Activated naive CD8-positive, alpha-beta T cell treated with anti-CD3 and anti-CD28 coated beads, Interleukin-2, amount 50 U/mL, for 16 hours (primary cell): ENCODE measurements at regions not wholly inside any gene's neighbourhood (a gene's known extent, or its start where the extent isn't known, plus 50 kb on each side); places are given as distances from the start of the nearest gene placed in this dataset.

Experiments
- DNase-seq: peaks from one replicate; pipeline ENCODE4 v3.0.0-alpha.2; 2020; ENCODE audit warnings: low read depth, low spot score

DNA sequence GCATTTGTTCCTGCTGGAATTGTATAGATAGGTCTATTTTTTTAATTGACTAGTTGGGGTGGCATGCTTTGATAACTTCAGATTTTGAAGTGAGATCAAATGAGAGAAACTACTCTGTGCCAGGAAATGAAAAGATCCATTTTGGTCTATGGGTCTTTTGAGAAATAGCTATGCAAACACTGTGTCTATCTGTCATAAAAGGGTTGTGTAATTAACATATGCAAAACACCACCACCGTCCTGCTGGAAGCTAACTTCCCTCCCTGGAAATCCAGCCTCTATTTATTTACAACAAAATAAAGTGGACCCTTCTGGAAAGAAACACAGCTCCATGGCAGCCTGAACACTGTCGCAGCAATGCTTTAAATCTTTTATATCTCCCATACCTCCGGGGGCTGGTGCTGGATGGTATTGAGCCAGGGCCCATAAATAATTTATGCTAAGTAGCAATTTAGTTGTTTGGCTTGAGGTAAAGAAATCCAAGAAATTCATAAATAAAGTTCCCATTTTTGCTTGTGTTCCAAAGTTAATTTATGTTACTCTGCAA is 244.2 kb upstream of the POU3F2 start:
- no peak for DNase-seq

DNA sequence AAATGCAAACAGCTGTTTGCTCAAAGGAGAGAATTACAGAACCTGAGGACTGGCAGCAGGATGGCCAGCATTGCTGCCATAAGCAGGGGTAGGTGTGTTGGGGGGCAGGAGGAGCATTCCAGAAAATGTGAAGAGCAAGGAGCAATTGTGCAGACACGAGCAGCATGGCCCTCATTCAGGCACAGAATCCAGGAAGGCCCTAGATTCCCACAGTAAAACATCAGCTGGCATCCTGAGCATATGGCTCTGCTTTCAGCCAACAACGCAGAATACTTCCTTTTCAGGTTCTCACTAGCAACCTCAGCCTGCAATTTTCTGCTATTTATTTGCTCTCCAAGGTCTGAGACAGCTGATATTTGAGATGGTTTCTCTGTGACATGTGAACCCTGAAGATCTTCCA is 243.4 kb upstream of the POU3F2 start:
- DNase-seq: no peak

DNA sequence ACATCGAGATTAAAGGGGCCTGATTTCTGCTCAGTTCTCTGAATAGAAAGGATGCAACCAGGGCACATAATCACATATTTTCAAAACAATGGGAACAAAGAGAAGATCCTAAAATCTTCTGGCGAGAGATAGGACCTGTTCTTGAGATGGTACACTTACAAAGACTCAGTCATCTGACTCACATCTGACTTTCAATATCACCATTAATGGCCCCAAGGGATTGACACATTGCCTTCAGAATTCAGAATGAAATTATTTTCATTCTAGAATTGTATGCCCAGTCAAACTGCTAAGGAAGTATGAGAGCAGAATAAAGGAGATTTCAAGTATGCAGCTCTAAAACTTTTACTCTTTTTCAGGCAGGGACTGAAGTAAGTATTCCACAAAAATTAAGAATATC is 240.7 kb upstream of the POU3F2 start:
- DNase-seq: no peak

DNA sequence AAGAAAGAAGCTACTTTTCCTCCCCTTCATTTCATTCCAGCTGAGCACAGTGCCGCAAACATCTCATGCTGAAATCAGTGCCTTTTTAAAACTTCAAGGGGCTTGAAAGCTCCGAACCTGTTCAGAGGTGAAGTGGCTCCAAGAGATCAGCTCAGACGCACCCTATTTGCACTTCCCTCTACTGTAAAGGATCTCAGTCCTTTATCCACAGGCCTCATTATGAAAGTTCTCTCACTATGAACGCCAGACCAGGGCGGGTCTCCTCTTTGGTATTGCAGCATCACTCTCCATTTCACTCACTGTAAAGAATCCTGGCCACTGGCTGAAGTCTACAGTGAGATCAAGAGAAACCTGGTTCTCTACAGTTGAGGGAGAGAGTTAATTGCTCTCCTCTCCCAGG is 232.7 kb upstream of the POU3F2 start:
- DNase-seq: no peak

DNA sequence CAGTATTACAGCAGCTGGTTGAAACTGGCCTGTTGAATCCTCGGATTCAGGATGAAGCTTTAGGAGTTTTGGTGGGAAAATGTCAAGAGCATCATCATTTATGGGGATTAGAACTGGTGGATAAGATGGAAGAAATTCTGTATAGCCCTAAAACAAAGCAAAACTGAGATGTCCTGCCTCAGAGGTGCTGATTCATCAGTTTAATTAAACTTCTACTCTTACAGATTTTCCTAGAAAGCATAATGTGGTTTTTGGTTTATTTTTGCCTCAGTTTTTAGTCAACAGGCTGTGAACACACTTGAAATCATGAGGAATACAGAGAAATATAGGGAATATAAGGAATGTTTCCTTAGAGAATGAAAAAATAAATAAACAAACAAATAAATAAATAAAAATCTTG is 228.7 kb upstream of the POU3F2 start:
- DNase-seq: no peak

DNA sequence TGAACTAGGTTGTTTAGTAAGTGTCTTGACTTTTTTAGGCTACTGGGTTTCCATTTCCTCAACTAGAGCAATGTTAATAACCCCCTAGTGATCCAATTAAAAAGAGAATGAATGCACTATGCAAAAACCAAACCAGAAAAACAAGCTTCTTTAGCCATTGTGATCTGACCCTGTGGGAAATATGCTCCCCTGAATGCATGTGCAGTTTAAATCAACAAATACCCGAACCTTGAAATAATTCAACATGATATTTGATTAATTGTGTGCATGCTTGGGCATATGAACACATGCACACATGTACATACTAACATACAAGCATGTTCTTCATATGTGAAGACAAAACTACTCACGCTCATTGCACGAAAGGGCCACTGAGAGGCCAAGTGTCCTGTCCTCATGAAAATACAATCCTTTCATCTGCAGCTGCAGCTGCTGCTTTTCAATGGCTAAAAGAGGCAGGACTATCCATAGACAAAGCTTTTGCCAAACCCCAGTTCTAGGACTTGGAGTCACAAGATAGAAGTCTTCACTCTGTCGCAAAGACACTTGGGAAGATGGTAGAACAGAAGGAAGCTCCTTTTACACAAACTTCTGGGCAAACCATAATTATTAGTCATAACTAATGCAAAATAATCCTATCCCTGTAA is 207.1 kb upstream of the POU3F2 start:
- DNase-seq: no peak

DNA sequence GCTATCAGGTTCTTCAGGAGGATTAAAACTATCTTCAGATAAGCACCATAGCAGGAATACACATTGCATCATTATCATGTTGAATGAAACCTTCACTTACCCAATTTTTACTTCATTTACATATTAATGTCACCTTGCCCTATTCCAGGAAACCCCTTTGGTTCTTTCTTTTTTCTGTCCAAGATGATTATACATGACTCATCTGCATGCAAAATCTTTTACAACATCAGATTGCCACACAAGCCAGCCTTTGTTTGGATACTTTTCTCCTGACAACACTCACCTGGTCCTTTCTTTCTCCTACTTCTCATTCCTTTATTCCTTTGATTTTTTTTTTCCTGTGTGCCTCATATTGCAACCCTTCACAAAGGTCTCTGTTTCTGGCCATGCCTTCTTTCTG is 200.5 kb upstream of the POU3F2 start:
- no peak for DNase-seq

DNA sequence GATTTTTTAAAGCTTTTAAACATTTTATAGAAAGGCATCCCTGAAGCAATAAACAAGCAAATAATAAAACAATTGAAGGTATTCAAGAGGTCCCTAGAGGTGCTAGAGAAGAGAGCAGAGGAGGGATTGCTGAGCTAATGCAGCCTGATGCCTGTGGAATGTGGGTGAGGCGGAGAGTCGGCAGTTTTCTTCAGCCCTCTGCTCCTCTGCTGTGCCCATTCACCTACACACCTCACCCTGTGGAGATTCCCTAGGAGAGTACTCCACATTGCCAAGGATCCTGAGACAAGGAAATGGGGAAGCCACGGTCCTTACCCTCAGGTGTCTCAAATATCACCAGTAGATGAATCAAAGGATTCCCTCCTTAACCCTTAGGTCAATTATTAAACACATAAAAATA is 199.8 kb upstream of the POU3F2 start:
- DNase-seq: no peak

DNA sequence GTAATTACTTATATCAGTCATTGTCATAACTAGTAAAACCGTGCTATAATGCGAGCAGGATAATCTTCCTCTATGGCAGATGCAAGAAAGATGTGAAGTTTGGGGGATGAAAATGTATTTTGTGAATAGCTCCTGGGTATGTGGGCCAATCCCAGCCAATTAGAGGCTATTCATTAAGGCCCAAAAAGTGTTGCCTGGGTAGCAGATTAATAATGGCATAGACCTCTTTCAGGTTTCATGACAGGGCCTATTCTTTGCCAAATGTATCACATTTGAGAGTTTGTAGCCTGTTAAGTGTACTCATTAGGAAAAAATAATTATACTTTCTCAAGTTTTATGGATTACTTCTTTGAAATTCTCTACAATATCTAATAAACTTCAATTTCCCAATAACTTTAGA is 199.2 kb upstream of the POU3F2 start:
- no peak for DNase-seq

DNA sequence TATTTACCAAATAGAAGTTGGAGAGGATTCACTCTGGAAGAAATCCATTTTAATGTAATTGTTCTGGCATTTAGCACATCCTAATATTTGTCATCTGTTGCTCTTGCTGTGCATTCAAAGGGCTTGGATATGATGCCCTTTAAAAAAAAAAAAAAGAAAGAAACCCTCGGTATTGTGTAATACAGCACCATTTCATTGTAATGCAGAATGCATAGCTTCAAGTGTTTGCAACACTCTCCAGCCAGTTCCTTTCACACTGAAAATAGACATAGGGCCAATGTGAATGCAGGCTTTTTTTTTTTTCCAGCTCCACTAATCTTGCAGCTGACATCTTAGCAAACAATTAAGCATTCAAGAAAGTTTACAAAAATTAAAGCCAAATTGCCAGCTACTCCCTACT is 197.4 kb upstream of the POU3F2 start:
- DNase-seq: no peak

DNA sequence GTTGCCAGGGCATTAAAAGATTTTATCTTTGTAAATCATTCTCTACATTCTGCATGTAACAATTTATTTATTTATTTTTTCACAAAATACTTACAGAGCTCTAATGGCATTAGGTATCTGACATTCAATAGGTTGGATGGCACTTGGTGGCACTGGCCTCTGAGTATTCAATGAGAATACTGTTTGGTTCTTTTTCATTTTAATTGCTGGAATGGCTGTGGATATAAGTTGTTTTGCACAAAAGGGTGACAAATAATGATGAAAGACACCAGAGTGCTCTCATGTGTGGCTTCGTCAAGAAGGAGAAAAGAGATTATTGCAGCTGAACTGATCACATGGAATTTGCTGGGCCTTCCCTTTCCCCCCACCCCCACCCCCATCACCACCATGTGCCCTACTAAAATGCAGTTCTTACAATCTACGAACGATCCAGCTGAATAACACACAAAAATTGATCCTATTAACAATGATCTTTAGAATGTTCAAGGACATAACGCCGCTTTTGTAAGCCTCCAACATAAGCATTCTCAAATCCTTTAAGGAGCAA is 195.2 kb upstream of the POU3F2 start:
- DNase-seq: no peak

DNA sequence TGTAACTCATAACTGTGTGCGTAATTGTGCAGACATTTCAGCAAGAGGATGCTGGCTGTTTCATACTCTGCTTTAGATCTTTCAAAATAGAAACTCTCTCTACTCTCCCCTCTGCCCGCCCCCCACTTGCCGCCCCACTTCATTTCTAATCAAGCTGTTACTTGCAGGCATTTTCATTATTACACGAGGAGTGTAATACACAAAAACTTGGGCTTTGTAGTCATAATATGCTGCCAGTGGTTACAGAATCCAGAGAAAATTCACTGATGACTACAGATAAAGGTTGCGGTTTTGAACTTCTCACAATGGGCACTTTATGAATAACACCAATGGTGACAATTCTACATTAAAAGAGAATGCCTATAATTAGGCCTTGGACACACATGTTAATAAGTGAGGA is 194.0 kb upstream of the POU3F2 start:
- DNase-seq: no peak

DNA sequence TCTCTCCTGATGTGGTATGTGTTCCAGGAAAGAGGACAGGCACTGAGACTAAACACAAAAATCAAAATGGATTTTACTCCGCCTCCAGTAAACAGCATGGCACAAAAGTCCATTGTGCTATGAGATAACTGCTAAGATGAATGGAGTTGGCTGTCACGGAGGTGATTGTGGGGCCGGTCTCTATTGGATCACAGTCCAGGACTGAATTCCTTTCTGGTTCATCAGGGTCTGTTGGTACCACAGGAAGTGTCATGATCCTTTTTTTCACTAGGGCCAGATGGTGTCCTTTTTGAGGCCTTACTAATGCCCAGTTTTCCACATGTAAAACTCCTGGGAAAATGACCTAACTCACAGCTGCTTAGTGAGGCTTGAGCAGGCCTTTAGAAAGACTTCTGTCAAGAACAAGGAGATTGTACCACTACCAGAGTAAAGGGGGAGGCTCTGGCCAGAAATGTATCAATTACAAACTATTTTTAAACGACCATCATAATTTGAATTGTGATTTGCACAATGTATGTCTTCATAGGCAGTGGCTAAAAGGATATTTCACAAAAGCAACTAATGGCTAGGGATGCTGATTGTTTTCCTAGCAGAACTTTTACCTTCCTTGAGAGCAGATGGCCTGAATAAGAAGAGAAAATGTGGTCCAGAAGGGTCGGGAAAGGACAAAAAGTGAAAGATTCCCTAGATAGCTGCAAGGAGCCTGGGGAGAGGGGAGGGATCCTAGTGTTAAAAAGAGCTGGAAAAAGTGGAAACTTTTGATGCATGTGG is 192.2 kb upstream of the POU3F2 start:
- no peak for DNase-seq

DNA sequence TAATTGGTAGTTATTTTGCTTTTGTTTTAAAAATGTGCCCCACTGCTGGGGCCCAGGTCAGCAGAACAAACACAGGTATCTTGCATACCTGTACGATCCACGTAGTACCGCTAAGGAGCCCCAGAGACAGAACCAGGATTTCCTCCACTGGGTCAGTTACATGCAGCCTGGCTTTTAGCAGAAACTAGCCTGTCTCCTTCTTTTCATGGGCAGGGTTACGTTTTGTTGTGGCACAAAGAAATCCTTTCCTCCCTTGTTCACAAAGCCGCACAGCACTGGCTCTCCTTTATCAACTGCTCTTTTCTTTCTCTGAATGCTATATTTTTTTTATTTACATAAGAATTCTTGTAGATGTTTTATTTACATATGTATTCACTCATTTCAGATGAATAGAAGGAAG is 190.3 kb upstream of the POU3F2 start:
- DNase-seq: no peak

DNA sequence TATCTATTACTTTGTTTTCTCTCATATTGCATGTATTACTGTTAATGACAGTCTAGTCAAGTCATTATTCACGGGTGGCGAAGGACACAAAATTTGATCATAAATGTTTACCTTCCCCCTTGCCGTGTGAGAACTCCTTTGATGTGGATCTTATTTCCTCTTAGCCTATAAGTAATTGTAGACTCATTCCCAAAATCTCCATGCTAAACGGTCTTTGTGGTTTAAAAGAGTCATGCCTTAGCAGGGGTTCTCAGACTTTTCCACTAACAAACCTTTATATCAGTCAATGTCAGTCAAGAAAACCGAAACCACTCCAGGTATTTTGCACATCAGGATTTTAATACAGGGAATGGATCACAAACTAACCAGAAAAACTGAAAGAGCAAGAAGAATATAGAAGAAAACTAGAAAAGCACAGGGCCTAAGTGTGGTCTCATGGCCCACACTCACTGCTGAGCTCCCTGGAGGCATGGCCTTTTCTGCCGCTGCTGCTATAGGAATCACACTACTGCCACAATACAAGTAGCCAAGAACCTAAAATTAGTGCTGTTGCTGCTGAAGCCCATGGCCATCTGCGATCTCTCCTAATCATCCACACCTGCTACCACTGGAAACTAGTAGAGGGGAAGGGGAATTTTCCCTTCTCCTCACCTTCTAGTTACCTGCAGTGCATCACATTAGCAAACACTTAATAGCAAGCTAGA is 186.0 kb upstream of the POU3F2 start:
- DNase-seq: no peak

DNA sequence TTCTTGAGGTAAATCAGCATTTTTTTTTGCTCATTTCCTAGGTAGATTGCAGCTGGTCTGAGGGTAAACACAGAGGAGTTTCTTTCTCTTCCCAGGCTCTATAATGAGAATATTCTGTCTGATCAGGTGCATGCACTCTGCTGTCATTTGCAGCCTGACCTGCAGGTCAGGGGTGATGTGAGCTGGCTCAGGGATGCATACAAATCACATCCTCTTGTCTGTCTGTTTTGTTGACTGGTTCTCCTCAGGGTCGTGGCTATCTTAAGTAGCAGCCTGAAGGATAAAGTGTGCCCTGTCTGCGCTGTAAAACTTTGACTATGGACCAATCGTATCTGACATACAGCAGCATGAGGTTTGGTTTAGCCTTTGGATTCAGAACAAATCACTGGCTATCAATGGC is 183.4 kb upstream of the POU3F2 start:
- DNase-seq: no peak

DNA sequence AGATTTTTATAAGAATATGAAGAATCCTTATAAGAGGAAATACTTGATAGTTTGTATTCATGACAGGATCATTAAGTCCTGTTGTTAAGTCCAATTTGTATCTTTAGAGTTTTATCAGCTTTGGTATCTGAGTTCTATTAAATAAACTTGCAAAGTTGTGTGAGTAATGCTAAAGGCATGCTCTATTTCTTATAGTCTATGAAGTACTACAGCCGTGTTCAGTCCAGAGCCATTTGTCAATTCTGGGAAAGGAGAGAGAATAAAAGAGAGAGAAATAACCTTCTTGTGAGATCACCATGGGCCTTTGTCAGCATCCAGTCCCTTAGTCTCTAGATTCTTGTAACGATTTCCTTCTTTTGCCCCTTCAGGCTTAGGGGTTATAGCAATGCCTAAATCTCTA is 181.2 kb upstream of the POU3F2 start:
- no peak for DNase-seq

DNA sequence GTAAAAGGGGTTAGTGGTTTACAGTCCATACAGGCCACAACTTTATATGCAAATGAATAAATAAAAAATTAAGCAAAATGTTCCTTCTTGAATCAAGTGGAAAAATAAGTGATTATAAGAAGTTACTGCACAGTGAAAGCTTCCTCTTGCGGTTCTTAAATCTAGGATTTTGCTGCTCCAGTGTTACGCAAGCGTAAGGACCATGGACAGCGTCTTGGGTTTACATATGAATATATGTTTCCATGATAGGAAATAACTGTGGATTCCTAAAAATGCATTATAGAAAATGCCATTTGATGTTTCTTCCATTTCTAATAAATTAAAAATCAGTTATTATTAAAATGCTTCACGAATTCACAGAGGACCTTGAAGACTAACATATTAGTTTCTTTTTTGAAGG is 176.6 kb upstream of the POU3F2 start:
- no peak for DNase-seq

DNA sequence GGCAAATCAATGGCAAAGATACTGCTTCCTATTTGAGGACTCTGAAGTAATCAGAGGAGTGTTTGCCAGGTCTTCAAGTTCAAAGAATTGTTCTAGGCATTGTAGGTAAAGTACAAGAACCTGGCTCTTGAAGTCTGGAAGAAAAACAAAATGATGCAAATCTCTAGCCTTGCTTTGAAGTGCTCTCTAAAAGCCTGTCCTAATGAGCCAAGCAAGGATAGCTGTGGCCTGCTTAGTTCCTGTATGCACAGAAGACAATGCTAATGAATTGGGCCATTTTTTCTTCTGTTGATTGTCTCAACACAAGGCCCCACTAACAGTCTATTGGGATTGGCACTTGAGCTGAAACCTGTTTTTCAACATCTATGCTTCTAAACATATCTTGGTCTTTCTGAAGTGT is 165.0 kb upstream of the POU3F2 start:
- no peak for DNase-seq

DNA sequence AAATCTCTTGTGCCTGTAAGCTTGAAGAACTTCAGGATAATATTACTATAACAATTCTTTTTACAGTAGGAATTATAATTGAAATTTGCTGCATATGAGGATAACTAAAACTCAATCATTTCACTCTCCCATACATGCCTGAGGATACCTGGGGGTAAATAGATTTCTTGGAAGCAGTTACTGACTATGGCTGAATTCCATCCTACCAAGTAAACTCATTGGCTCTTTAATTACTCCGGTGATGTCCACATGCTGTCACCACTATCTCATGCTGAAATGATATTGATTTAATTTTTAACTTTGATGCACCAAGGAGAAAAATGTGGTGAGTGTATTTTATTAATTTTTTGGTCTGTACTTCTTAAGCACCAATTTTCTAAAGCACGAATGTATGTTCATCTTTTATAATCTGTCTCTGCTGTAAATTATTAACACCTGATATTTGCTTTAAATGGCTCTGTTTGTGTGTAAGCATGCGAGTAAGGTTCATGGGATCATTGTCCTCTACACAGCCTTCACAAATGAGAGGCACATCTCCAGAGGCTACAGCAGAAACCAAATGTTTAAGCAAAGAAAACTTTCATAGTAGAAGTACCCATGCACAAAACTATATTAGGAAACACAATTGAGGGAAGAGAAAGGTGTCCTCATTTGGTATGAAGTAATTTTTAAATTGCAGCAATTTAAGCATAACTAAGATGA is 164.2 kb upstream of the POU3F2 start:
- DNase-seq: no peak

DNA sequence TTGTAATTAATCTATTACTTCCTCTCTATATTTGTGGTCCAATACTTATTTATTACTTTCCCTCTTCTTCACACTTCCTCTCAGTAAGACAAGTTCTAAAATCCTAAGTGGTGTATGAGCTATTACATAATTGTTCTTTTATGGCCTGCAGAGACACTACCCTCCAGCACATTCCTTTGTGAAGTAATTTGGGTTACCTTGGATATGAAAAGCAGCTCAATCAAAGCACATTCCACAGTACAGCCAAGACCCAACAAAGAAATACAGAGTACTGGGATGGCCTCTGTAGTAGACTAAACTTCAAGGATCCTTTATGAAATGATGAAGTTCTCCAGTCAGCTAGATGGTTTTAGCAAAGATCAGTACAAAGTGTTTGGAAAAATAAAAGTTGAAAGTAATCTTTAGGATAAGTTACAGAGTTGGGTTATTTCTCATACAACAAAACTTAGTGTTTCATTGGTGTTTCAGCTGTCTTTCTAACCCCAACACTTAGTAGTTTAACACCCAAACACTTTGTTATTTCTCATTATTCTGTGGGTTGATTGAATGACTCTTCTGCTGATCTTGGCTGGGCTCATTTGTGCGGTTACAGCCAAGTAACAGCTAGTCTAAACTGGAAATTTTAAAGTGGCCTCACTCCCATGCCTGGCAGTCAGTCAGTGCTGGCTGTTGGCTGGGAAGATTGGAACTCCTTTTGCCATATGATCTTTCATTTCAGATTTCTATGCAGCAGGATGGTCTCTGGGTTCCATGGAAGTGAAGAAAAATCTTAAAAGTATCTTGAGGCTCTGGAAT is 161.5 kb upstream of the POU3F2 start:
- DNase-seq: no peak
